ENCODE measurements at regions not wholly inside any gene's neighbourhood (a gene's known extent, or its start where the extent isn't known, plus 50 kb on each side); places are given as distances from the start of the nearest gene placed in this dataset.

DNA sequence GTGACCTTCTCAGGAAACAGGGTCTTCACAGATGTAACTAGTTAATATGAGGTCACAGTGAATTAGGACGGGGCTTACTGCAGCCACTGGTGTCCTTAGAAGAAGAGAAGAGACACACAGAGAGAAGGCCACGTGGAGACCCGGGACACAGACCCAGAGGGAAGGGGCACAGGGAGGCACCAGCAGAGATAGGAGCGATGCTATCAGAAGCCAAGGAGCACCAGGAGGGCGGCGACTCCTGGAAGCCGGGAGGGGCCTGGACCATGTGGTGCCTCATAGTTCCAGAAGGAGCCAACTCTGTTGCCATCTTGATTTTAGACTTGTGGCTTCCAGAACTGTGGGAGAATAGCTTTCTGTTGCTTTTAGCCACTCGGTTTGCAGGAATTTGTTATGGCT is 505.9 kb downstream of the TCERG1L start:
- no peak for TF ChIP-seq CTCF (IDR thresholded peaks at IDR 0.05)
- TF ChIP-seq EP300 (IDR thresholded peaks at IDR 0.05; ENCODE audit: low read depth): no peak
- no peak for TF ChIP-seq POLR2AphosphoS5 (IDR thresholded peaks at IDR 0.05)
